Transverse colon (tissue), 4 donors: ENCODE measurements at regions not wholly inside any gene's neighbourhood (a gene's known extent, or its start where the extent isn't known, plus 50 kb on each side); places are given as distances from the start of the nearest gene placed in this dataset.

Source experiments
- DNase-seq: peaks from one replicate; pipeline ENCODE4 v3.0.0-alpha.2; 2019
- H3K27ac ChIP-seq, 4 donors: fragments of 200-600 bp; sonication (generic); 2 replicates each; pipeline ENCODE4 v1.5.1; 2016 to 2018; ENCODE audit warnings: inconsistent platforms in 4 of 4
- H3K27me3 ChIP-seq: fragments of 200-600 bp; sonication (generic); 2 replicates; pipeline ENCODE4 v1.5.1; 2017; ENCODE audit warnings: inconsistent platforms
- H3K36me3 ChIP-seq, 4 donors: fragments of 200-600 bp; sonication (generic); 2 replicates each; pipeline ENCODE4 v1.5.1; 2017 to 2019; ENCODE audit warnings: inconsistent platforms in 4 of 4
- H3K4me1 ChIP-seq, 4 donors: fragments of 200-600 bp; sonication (generic); 2 replicates each; pipeline ENCODE4 v1.5.1; 2017 to 2020; ENCODE audit warnings: inconsistent platforms in 4 of 4
- H3K4me3 ChIP-seq, 4 donors: fragments of 200-600 bp; sonication (generic); 1 replicate in 1 of 4; 2 replicates in 3 of 4; pipeline versions ENCODE4 v1.5.1 to v1.6.1; 2017 to 2019; ENCODE audit warnings: inconsistent platforms in 4 of 4
- H3K9me3 ChIP-seq, 2 donors: fragments of 200-600 bp; sonication (generic); 2 replicates each; pipeline ENCODE4 v1.5.1; 2017 to 2019; ENCODE audit warnings: inconsistent platforms in 2 of 2
- CTCF ChIP-seq, 5 experiments: fragments of 200-600 bp in 3 of 5; fragments of 450-650 bp in 2 of 5; sonication (generic) in 3 of 5; IDR thresholded peaks; 1 replicate in 2 of 5; 2 replicates in 3 of 5; pipeline ENCODE4 v1.5.1; 2016 to 2017; ENCODE audit warnings: antibody characterized with exemption in 5 of 5, inconsistent platforms in 3 of 5, mild to moderate bottlenecking in 2 of 5, moderate library complexity in 1 of 5
- EP300 ChIP-seq: sonication (generic); formaldehyde crosslinking; IDR thresholded peaks from one replicate; pipeline ENCODE4 v1.6.1; 2017; ENCODE audit warnings: antibody characterized with exemption, low read depth
- POLR2A ChIP-seq: fragments of 450-650 bp; IDR thresholded peaks from one replicate; pipeline ENCODE4 v1.6.1; 2016; ENCODE audit warnings: antibody characterized with exemption, mild to moderate bottlenecking, moderate library complexity
- POLR2AphosphoS5 ChIP-seq, 3 donors: sonication (generic); formaldehyde crosslinking; IDR thresholded peaks; one replicate each; pipeline ENCODE4 v1.6.1; 2016; ENCODE audit warnings: antibody characterized with exemption in 3 of 3
- WGBS, 2 donors: methylation state at CpG; one replicate each; pipeline ENCODE4 v1.1.5; 2018; ENCODE audit warnings: low coverage in 1 of 2; 5-methylcytosine and 5-hydroxymethylcytosine counted together
- in situ Hi-C, 4 donors: fragments of 200-750 bp; cut with MboI; loops; one replicate each; pipeline versions ENCODE4 v1.15.0 to v1.15.1; 2017; ENCODE audit warnings: low sequenced_read_pairs in 3 of 4, low pct_ligation_motif_present in 1 of 4, low pct_unique_long_range_greater_than_20kb in 1 of 4
- intact Hi-C: fragments of 100-400 bp; cut with DNase I; formaldehyde crosslinking; loops from one replicate; pipeline ENCODE4 v1.15.1; 2023; ENCODE audit warnings: low total_unique reads

DNA sequence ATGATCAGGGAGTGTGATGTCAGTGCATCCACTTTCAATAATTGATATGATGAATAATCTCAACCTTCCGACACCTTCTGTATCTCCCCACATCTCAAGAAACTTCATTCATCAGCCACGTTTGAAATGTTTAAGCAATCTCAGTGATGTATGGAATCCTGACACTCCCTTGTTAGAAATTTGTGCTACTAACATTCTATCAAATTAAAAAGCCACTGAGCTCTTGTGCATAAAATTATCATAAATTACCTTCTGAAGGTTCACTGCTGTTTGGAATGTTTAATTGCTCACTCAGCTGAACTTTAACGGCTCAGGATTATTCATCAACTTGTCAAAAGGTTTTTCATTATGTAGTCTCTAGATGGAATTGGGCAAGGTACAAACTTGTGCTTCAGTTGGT, 108.4 kb upstream of the DPH6 start:
- H3K4me1 ChIP-seq: no peaks in the 10 kb centered on the region
- in situ Hi-C loops: no loop called here
- WGBS, 2 donors: 66 to 69% methylated on average over 3 of the region's 3 CpGs
- no peak for DNase-seq
- no peaks in the 10 kb centered on the region for H3K9me3 ChIP-seq
- TF ChIP-seq POLR2AphosphoS5 (IDR thresholded peaks at IDR 0.05) (no peak), EP300 (no peak), POLR2A (no peak), CTCF (IDR thresholded peaks at IDR 0.05) (no peak)
- H3K4me3 ChIP-seq: no peak overlapping the region
- H3K36me3 ChIP-seq: no peaks in the 10 kb centered on the region
- no peak overlapping the region for H3K27ac ChIP-seq
- no peaks in the 10 kb centered on the region for H3K27me3 ChIP-seq
- intact Hi-C loops: loop anchor here (5.0 kb wide), 1 partner anchor 1302 kb away; no protein-coding TSS in a partner anchor

DNA sequence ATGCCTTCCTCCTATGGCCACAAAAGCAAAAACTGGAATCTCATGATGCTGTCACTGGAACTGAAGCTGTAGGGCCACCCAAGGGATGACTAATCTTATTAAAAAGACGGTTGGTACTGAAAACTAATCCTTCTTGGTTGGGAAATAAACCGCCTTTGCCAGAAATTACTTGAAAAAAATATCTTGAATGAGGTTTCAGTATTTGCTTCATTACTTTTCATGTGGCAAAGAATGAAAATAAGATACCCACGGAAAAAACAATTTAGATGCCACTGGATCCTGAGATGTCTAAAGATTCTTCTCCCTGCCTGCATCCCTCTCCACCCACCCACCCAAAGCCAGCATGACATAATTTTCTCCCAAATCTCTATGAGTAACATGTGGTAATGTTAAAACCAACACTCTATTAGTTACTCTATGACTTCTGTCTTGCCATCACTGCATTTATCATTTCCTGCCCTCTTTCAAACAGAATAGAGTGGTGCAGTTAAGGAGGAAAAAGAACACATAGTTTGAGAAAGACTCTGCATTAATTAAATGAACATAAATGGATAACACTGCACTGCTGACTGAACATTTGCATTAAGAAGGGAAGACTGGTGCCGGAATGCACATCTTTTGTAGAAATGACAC, 111.8 kb upstream of the DPH6 start:
- in situ Hi-C loops (no loop called here), intact Hi-C loops (no loop called here)
- Histone ChIP-seq H3K36me3 (no peaks in the 10 kb centered on the region), H3K4me1 (no peaks in the 10 kb centered on the region), H3K9me3 (no peaks in the 10 kb centered on the region), H3K4me3 (no peak overlapping the region), H3K27ac (no peak overlapping the region), H3K27me3 (no peaks in the 10 kb centered on the region)
- 25 to 77% methylated on average over 4 of the region's 4 CpGs for WGBS, 2 donors
- DNase-seq: no peak
- TF ChIP-seq CTCF (IDR thresholded peaks at IDR 0.05): no peak
- TF ChIP-seq POLR2A: no peak
- TF ChIP-seq POLR2AphosphoS5 (IDR thresholded peaks at IDR 0.05): no peak
- TF ChIP-seq EP300: no peak

DNA sequence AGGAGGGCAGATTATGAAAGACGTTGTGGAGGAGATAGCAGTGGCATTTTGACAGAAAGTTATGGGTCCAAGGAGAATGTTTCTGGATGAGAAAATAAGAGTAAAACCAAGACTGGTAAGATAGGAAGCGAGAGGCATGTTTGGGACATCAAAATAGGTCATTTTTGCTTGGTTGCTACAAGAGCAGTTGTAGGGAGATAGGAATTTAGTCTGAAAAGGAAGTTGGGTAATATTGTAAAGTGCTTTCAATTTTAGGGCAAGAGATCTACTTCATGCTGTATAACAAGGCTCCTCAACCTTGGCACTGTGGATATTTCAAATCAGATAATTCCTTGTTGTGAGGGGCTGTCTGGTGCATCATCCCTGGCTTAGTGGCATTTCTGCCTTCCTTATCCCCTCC, 118.0 kb upstream of the DPH6 start:
- H3K27ac ChIP-seq: no peak overlapping the region
- no peaks in the 10 kb centered on the region for H3K36me3 ChIP-seq
- no peak for DNase-seq
- no peaks in the 10 kb centered on the region for H3K9me3 ChIP-seq
- TF ChIP-seq EP300 (no peak), POLR2AphosphoS5 (IDR thresholded peaks at IDR 0.05) (no peak), CTCF (IDR thresholded peaks at IDR 0.05) (no peak), POLR2A (no peak)
- H3K4me1 ChIP-seq: peaks cover 0 to 20% (median 4%) of the 10 kb centered on the region in 4 donors
- in situ Hi-C loops: no loop called here
- WGBS, 2 donors: 76% methylated on average over 2 of the region's 2 CpGs
- H3K4me3 ChIP-seq: no peak overlapping the region
- no peaks in the 10 kb centered on the region for H3K27me3 ChIP-seq
- intact Hi-C loops: no loop called here

DNA sequence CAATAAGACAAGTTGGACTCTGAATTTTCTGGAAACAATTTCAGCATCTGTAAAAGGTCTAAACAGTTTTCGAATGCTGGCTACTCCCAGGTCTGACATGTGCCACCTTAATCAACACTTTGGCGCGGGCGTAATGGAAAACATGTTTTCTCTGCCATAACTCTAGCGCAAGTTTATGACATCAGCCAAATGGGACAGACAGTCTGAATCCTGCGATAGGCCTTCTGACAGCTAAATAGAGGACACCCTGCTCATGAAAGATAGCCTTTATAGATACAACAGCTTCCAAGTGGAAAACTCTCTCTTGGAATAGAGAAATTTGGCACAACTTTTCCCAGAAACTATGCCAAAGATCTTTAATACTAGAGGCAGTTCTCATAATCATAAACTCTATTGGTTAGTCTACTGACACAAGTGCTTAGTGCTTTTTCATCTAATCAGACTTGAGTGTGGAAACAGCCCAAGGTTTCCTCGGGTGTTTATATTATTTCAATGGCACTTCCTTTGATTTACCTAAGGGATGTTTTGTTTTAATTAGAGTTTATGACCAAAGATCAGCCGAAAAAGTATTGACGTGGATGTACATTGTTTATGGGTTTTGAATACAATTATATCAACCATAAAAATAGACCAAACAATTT, 120.1 kb upstream of the DPH6 start:
- WGBS, 2 donors: 56 to 73% methylated on average over 8 to 9 of the region's 9 CpGs
- intact Hi-C loops: no loop called here
- H3K27ac ChIP-seq: peak overlapping the region in 1 of 4 donors; percentile 12

More for the DNA sequence above, 120.1 kb upstream of the DPH6 start:
- peaks cover 0 to 20% (median 4%) of the 10 kb centered on the region in 4 donors for H3K4me1 ChIP-seq
- TF ChIP-seq CTCF (IDR thresholded peaks at IDR 0.05) (no peak), EP300 (no peak), POLR2A (no peak), POLR2AphosphoS5 (IDR thresholded peaks at IDR 0.05) (no peak)
- no peaks in the 10 kb centered on the region for H3K27me3 ChIP-seq
- H3K4me3 ChIP-seq: no peak overlapping the region
- DNase-seq: no peak
- in situ Hi-C loops: no loop called here
- no peaks in the 10 kb centered on the region for H3K9me3 ChIP-seq
- H3K36me3 ChIP-seq: no peaks in the 10 kb centered on the region
